GM12873 (cell line): ENCODE measurements at regions not wholly inside any gene's neighbourhood (a gene's known extent, or its start where the extent isn't known, plus 50 kb on each side); places are given as distances from the start of the nearest gene placed in this dataset.

Experiments
- TF ChIP-seq, protein P1 (sequence below): IDR thresholded peaks from 2 replicates; pipeline ENCODE4 v1.5.1; 2012; ENCODE audit warnings: low read depth, mild to moderate bottlenecking, moderate library complexity, low read length, control low read depth; ENCODE audit not compliant: insufficient read depth; ENCODE audit errors: missing control alignments

DNA sequence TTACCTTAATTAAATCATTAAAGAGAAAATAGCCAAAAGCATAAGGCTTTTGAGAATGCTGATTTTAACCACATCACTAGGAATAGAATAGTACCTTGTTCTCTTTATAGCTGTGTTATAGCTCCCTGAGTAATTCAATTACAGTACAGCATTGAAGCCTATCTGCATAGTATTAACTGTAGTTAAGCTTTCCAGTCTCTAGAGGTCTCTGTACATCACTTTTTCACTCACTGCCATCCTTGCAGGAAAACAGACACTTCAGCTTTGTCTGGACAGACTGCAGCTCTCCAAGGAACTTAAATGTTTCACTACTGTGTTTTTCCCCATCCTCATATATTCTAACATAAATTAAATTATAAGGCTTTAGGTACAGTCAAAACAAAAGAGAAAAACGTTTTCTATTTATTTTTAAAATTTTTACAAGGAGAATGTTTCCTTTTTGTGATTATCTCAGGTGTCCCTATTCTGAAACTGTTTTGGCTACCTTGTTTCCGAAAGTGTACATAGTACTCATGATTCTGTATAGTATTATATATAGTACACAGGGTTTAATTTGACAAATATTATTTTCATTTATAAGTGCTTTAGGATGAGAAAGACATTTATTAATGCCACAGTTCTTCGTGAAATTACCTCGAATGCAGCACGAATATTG is 407.9 kb downstream of the PCDH18 start:
- TF ChIP-seq, protein P1, sequence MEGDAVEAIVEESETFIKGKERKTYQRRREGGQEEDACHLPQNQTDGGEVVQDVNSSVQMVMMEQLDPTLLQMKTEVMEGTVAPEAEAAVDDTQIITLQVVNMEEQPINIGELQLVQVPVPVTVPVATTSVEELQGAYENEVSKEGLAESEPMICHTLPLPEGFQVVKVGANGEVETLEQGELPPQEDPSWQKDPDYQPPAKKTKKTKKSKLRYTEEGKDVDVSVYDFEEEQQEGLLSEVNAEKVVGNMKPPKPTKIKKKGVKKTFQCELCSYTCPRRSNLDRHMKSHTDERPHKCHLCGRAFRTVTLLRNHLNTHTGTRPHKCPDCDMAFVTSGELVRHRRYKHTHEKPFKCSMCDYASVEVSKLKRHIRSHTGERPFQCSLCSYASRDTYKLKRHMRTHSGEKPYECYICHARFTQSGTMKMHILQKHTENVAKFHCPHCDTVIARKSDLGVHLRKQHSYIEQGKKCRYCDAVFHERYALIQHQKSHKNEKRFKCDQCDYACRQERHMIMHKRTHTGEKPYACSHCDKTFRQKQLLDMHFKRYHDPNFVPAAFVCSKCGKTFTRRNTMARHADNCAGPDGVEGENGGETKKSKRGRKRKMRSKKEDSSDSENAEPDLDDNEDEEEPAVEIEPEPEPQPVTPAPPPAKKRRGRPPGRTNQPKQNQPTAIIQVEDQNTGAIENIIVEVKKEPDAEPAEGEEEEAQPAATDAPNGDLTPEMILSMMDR = peak; percentile 51

DNA sequence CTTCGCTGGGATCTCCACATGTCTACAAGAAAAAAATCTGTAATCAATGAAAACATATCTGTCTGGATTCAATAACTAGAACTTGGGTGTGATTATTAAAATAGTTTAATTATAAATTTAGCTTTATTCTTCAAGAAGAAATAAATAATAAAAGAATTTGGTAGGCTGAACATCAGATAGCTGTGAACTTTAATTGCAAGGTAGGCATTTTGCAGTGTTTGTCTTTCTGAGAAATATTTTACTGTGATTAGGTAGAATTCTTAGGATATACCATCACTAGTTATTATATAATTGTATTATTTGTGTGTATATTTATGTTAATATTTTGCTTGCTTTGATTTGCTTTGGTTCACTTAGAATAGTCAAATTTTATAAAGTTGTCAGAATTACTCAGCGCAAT is 409.4 kb downstream of the PCDH18 start:
- TF ChIP-seq, protein P1 = no peak

DNA sequence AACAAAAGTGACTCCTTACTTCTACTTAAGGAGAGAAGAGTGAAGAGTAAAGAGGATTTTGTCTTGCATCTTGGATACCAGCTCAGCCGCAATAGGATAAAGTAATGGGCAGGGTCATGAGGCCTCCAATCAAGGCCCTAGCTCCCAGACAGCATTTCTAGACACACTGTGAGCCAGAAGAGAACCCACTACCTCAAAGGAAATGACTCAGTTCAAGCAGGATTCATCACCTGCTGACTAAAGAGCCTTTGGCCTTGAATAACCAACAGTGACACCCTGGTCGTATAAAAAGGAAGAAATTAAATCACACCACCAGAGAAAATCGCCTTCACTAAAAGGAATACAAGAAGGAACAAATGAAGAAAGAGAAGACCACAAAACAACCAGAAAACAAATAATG is 416.1 kb downstream of the PCDH18 start:
- TF ChIP-seq, protein P1 = no peak

DNA sequence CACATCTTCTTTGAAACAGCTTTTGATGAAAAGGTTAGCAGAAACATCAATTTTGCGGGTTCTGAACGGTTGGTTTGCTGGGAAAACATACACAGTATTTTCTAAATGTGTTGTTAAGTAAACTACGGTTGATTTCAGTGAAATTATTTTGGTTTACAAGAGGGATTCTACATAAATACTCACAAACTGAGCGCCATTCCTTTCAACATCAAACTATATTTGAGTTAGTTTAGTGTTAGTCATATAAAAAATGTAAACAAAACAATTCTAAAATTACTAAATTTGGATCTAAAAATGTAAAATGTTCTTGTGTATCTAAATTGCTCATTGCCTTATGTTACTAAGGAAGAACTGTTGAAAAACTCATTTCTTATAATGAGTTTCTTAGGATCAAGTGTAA is 425.6 kb downstream of the PCDH18 start:
- TF ChIP-seq, protein P1 = no peak

DNA sequence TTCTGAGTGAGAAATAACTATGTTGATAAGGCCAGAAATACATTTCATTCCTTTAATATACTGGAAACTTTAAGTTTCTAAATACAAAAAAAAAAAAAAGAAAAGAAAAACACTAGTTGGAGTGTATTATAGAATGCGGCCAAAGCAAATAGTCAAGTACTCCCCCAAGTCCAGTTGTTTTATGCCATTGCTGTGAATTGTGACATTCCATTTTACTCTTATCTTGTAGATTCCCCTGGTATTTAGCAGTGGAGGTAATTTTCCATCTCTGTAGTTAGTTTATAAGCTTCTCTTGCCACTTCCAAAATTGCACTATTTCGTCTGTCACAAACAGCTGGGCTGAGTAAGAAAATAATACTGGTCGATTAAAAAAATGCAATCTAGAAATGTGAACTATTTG is 426.0 kb downstream of the PCDH18 start:
- TF ChIP-seq, protein P1 = no peak

DNA sequence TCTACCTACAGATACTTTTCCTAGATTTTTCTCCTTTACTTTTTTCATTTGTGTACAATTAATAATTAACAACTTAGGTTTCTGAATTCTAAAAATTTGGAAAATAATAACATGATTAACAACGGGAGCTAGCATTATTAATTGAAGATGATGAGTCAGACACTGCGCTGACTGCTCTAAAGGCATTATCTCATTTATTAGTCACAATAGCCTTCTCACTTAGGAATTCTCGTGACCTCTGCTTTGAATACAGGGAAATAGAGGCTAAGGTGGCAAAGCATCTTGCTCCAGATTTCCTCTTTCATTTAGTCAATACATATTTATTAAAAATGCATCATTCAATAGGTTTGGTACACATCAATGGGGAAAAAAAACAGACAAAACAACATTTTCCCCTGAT is 441.3 kb downstream of the PCDH18 start:
- TF ChIP-seq, protein P1 = no peak

DNA sequence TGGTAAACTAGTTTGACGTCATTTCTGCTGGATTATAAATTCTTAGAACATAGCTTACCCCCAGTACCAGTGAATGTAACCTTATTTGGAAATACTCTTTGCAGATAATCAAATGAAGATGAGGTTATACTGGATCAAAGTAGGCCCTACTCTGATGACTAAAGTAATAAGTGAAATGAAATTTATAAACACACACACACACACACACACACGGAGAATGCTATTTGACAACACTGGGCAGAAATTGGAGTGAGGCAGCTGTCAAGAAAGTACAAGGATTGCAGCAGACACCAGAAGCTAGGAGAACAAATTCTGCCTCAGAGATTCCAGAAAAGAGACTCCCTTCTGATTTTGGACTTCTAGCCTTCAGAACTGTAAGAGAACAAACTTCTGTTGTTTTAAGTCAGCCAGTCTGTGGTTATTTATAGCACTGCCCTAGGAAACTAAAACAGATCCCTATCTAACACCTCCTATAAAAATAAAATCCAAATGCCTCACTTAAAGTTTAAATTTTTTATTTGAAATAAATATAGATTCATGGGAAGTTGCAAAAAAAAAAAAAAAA is 448.6 kb downstream of the PCDH18 start:
- TF ChIP-seq, protein P1 = no peak
